Right ventricle myocardium inferior (tissue), 1 donor: ENCODE measurements at regions not wholly inside any gene's neighbourhood (a gene's known extent, or its start where the extent isn't known, plus 50 kb on each side); places are given as distances from the start of the nearest gene placed in this dataset.
A peak's percentile ranks its signal among the peaks of the same experiment; 100 is the strongest.

Source experiments
- ATAC-seq: fragments of 200-7000 bp; cut with Tn5 transposase; one replicate; pipeline ENCODE4 v1.9.1; 2020; ENCODE audit warnings: mild to moderate bottlenecking, moderate library complexity
- DNase-seq: peaks from one replicate; pipeline ENCODE4 v3.0.0; 2021; ENCODE audit errors: missing footprints
- intact Hi-C: fragments of 100-400 bp; cut with DNase I; formaldehyde crosslinking; loops from one replicate; pipeline ENCODE4 v1.11.0; 2022
- donor health status: DM: no; HTN: yes; CAD: no; lungs with severe emphysema.

DNA sequence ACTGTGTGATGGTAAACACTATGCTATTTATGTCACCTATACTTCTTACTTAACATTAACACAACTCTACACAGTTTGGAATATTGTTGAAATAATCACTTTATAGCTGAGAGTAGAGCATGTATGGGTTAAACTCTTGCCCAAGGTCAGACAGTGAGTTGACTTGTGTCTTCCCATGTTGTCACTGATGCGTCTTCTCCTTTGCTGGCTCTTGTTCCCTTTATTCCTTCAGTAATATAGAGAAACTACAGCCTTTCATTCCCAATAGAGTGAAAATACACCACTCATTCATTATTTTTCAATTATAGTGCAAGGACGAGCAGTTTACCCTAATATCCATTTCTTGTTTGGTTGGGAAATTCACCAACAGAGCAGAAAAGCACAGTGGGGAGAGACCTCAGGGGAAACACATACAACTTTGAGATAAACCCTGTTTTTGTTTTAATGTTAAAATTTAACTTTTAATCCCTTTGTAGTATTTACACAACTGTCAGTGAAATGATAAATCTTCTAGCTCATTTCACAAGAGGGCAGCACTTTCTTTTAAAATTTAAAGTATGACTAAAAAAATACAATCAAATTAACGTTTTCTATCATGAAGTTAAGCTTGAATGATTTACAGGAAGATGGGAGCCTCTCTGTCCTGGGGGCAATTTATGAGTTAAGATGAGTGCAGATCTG is 363.0 kb downstream of the UTRN start:
- DNase-seq (no peak), ATAC-seq (no peak)
- intact Hi-C loops = no loop called here

DNA sequence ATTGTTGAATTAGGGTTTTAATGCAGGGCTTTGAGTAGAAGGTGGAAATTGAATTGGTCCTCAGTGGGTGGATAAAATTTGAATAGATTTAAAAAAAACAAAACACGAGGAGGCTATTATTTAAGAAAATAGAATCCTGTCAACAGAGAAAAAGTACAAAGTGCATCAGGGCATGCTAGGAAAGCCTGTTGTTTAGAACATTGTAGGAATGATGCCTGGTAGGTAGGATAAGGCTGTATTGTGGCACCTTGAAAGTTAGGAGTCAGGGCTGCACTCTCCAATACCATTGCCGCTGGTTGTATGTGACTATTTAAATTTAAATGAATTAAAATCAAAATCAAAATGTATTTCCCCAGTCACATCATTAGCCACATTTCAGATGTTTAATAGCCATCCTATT is 363.9 kb downstream of the UTRN start:
- DNase-seq (no peak), ATAC-seq (no peak)
- intact Hi-C loops = no loop called here

DNA sequence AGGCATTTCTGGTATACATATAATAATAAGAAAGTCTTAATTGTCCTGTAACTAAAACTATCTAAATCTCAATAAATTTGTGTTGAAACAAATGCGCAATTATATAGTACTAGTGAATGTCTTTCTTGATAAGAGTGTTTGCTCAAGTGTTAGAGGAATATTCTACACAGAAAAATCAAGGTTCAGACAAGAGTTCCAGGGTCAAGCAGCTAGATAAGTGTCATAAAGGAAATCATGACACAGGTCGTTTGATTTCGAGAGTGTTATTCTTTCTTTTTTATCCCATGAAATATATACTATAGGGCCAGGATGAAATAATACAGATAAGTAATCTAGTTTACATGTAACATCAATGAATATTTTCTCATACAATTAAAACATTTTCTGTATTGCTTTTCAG is 366.1 kb downstream of the UTRN start:
- intact Hi-C loops = no loop called here
- DNase-seq (no peak), ATAC-seq (no peak)

DNA sequence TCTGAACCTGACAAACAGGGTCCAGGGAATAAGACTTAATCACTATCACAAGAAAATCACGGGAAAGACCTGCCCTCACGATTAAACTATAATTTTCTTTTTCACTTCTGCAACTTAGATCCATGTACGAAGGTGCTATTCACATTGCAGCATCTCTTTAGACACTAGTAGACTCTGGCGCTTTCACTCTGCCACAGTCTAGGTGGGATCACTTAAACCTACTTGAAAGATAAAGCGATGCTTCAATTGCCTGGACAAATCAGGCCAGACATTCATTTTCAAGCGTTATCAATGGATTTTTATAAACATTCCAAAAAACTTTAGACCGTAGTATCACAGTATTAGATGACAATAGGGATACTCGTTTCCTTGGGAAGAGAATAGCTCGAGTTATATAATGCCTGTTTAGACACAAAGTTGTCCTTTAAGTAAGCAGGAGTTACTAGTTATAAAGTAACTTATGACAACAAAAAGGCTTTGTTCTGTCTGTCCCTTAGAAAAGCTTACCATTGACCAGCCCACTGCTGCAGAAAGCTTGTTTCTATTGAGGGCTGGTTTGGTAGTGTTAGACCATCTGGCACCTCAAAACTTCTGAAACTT is 367.3 kb downstream of the UTRN start:
- DNase-seq (no peak), ATAC-seq (no peak)
- intact Hi-C loops = no loop called here

DNA sequence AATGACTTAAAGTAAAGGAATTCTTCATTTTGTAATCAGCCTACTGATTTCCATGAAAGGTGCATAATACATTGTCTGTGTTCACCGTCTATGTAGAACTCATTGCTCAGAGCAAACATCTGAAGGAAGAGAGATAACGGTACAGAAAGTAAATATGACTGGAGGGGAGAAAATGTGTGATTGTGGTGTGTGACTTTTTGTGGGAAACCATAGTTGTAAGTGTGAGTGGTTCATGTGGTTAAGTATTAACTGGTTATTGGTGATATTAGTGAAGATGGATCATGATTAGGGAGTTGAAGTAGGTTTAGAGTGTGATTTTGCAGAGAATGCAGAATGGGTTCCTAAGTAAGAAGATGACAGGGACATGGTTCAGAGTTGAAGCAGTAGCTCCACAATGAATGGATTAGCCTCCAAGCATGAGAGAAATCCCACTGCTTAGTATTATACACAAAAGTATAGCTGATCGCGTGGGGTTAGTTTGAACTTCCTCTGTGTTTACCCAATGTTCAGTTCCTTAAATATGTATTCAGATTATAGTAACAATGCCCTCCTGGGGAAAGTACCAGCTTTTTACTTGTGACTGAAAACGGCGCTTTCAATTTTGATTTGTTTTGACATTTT is 368.9 kb downstream of the UTRN start:
- intact Hi-C loops = no loop called here
- ATAC-seq = no peak
- no peak for DNase-seq

DNA sequence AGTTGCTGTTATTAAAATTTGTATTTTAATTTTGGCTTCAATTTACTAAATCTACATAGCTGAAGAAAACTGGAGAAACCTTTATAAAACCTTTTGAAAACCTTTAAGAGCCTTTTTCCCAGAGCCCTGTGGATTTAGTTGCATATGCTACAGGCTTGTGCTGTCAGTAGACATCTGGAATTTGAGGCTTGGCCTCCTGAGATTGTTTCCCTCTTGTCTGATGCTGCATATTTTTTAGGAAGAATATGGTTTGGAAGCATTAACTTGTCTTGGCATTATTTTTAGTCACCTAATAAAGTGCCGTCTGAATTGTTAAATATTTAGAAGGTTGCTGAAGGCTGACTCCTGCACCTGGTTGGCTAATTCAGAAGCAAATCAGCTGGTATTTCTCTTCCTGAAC is 369.4 kb downstream of the UTRN start:
- no peak for ATAC-seq
- no peak for DNase-seq
- intact Hi-C loops = no loop called here

DNA sequence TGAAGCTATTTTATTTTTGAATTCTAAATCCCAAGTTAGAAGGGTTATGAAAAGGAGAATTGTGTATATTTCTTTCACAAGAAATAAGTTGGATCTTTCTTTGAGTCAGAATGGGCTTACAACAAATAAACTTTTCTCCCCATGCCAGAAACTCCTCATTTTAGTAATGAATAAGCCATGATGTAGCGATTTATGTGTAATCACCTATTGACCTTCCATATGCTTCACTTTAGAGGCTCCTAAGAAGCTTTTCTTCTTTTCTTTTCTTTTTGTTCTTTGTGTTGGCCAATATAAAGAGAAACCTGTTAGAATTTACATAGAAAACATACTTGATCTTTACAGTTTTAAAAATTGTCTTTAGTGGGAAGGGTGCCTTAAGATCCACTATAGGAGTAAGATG is 370.2 kb downstream of the UTRN start:
- no peak for DNase-seq
- intact Hi-C loops = no loop called here
- no peak for ATAC-seq

DNA sequence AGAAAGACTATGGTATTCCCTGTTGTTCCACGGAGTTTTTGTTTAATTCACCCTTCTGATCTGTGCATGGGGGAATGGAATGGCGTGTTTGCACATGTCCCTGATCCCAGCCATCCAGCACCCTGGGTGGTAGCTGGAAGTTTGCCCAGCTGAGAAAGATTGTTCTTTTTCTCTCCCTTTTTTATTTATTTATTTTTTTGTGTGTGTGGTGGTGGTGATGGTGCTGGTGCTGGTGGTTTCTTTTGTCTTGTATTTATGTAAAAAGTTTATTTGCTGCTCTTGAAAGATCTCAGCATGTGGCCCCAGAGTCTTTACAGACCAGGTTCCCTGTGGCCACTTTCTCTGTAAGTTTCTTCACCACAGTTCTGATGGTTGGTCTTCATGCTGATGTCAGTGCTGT is 372.6 kb downstream of the UTRN start:
- DNase-seq = no peak
- ATAC-seq = no peak
- intact Hi-C loops = no loop called here

DNA sequence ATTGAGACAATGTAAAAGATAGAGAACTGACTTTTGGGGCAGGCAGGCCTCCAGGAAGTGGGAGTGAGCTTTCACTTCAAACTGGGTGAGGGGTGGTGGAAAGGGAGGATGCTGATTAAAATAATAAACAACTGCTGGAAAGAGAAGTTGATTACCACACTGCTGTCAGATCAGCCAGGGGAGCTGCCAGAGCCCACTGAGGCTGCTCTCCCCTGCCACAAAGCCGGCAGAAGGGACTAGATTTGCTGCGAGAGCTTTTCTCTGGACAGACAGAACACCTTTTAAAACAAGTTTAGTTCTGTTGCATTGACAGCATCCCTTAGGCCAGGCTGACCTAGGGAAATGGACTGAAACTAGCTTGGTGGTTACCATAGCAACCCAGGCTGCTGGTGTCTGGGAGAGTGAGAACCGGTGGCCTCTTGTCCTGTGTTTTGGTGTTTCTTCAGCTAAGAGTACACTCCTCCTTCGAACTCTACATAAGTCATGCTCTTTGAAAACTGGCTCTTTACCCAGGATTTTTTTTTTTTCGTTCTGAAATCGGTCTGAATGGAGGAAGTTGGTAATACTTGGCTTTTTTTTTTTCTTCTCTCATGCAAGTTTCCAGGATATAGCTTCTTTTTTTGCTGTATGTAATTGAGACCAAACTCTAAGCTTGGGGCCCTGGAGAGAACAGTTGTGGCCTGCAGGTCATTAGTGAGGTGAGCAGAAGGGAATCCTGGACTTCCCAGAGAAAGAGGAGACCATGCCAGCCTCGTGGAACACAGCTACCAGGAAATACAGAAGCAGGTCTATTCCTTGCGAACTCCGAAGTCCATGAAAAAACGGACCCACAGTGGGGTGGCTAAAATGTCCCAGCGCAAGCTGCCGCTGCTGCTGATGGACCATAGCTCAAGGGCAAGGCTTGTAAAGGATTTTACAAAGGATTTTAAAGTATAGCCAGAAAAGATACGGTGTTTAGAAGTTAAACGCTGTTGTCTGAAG is 374.4 kb downstream of the UTRN start:
- peak; percentile 62 for ATAC-seq
- no peak for DNase-seq
- intact Hi-C loops = no loop called here

DNA sequence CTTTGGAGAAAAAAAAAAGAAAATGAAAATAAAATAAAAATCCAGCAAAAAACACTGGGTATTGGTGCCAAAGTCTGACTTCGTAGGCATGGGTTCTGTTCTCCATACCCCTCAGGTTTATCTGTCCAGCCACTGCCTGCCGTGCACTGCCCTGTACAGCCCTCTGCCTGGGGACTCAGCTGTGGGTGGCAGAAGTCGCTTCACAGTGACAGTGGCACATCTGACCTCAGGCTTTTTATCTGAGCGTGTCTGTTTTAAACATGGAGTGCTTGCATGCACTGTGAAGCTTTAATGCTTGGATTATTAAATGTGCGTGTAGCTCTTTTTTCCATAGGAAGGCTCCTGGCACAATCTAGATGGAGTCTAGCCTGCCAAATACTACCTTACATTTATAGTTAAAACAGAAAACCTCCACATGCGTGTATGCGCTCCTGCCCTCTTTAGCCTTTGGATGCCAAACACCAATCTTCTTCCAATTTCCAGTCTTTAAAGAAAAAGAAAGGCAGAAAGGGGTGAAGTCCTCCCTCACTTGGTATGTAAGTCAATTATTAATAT is 375.5 kb downstream of the UTRN start:
- DNase-seq = no peak
- intact Hi-C loops = no loop called here
- no peak for ATAC-seq

DNA sequence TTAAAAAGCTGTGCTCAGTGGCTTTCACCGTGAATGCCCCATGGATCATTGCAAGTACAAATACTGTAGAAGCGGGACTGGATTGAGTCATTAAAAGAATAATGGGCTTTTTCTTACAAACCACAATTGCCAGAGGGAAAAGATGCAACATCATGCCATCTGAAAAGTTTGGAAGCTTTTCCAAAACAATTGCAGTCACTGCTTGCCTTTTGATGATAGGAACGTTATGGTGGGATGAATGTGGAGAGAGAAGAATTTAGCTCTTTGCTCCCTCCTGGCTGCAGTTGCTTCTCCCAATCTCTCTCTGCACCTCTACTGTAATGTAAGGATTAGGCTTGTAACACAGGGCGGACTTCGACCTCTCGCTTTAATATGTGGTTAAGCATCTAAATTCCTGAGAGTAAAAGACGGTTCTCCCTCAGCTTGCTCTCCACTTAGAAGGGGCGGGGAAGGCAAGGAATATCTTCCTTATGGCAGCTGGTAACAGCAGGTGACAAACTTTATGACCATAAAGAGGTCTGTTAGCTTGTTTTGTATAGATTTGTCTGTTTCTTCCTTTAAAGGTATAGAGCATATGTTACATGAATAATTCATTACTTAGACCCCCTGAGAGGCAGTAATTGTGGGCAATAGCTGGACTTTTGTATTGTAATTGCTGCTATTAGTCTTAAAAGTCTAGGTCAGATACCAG is 376.1 kb downstream of the UTRN start:
- DNase-seq (no peak), ATAC-seq (no peak)
- intact Hi-C loops = no loop called here

DNA sequence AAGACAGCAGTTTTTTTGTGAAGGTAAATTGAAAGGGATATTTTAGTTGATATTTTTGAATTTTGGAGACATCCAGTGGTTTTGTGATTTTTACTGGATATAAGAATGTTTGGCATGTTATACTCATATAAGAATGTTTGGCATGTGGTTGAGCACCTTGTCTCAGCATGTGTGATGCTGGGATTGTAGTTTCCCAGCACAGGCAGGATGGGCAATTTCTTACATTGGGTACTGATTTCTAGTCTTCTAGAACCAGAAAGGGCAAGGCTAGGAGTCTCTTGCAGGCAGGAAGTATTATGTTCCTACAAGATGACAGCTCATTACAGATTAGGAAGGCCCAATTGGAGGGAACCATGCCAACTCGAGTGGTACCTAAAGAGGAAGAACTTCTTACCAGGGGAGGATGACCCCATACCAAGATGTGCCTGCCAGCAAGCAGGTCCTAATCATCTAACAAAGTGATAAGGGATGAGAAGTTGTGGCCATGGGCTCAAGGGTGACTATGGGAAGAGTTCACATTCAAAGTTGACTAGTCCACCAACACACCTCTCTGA is 377.8 kb downstream of the UTRN start:
- intact Hi-C loops = no loop called here

DNA sequence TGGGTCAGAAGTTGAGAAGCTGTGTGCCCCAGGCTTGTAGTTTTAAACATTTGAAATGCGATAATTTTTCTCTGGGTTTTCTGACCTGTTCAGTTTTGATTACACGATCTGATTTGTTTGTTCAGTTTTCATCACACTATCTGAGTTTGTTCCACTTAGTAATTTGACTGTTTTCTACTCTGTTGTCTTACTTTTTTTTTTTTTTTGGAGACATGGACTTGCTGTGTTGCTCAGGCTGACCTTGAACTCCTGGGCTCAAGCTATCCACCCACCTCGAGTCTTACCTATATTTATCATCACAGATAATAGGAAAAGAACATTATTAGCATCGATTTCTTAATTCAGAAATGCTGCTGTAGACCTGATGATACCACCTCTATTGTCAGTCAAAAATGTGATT is 379.1 kb downstream of the UTRN start:
- intact Hi-C loops = no loop called here

More for the DNA sequence above, 377.8 kb downstream of the UTRN start:
- no peak for DNase-seq
- no peak for ATAC-seq

DNA sequence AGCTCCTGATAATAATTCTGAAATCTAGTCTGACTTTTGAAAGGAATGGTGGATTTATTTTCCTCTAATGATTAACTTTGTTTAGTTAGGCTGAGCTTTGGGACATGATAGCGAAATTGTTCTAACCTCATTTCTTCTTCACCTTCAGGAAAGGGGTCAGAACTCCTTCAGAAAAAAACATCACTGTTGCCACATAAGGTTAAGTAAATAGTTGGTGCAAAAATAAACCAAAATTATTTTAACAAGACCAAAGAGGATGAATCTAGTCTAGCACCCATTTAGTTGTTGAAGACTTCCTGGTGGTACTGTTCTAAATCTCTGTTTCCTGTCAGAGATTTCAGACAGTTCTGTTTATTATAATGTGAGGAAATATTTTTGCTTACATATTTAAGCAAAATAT is 379.8 kb downstream of the UTRN start:
- no peak for ATAC-seq
- intact Hi-C loops = no loop called here
- DNase-seq = no peak

More for the DNA sequence above, 379.1 kb downstream of the UTRN start:
- DNase-seq (no peak), ATAC-seq (no peak)

DNA sequence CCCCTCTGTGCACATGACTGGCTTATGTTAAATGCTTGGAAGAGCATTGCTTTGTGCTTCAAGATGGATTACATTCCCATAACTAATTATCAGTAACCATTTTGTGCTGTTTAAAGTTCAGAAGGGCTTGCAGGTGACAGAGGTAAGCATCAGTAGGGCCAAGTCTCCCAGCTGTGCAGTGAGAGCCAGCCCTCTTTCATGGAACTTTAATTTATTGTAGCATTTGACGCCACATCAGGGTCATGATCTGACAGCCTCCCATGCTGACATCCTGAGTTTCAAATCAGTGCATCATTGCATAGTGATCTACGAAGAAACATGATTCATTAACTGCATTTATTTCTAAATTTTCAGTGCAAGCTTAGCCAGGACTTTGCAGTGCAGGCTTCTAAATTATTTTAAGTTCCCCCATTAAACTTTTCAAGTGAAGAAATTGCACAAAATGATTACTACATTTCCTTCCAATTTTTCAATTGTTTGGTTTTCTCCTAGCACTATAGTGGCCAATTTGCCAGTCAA is 380.9 kb downstream of the UTRN start:
- ATAC-seq (no peak), DNase-seq (no peak)
- intact Hi-C loops = no loop called here

DNA sequence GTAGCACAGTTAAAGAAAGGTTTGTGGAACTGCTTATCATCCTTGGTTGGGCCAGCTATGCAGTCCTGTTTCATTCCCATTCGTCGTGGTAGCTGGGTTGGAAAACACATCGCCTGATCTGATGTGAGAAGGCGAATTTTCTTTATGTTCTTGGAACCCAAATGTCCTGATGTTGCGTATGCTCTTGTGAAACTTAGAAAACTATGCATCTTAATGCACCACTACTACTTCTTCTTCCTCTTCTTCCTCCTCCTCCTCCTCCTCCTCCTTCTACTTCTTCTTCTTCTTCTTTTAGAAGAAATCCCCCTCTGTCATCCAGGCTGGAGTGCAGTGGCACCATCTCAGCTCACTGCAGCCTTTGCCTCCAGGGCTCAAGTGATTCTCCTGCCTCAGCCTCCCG is 381.6 kb downstream of the UTRN start:
- no peak for ATAC-seq
- DNase-seq = no peak
- intact Hi-C loops = no loop called here

DNA sequence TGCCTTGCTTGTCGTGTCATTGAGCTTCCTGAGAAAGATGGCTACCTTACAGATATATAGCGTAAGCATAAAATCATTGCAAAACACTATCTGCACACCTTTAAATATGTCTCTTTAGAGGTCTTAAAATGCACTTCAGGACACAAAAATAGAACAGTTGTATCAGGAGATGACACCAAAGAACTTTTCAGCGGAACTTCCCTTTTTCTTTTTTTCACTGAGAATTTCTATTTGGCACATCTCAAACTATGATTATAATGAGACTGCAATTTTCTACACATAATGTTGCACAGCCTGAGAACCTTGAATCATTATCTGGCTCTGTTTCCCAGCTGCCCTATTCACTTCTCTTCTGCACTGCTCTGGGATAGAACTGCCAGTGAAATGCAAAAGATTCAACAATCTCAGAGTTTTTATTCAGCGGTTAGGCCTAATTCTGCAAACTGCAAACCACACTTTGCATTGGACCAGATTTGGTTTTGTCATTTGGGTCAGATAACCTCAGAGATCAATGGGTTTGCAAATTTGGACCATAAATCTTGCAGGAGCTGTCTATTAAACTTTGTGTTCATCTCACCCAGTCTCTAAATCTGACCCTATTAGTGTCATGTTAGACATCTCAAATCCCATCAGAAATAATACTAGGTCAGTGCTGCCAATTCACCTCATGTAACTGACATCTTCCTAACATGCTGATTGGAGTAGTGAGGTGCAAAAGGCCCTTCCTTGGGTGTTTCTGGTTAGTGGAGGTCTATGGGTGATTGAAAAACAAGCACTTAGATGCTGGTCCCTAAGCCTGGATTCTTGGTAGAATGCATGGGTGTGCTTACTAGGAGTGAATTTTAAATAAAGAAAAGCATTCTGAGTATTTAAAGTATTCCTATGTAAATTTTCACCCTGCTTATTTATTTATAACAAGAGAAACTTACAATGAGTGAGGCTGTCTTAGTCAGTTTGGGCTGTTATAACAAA is 382.7 kb downstream of the UTRN start:
- DNase-seq (no peak), ATAC-seq (no peak)
- intact Hi-C loops = no loop called here
